Neural cell (in vitro differentiated cells): ENCODE measurements at regions not wholly inside any gene's neighbourhood (a gene's known extent, or its start where the extent isn't known, plus 50 kb on each side); places are given as distances from the start of the nearest gene placed in this dataset.
A peak's percentile ranks its signal among the peaks of the same experiment; 100 is the strongest.

Experiments used
- H2AFZ ChIP-seq: fragments of 200-600, 300-800 bp; sonication (generic), shearing (Covaris generic); 2 replicates; pipeline ENCODE4 v1.6.0; 2014; ENCODE audit warnings: low read depth, mild to moderate bottlenecking, antibody characterized with exemption, low read length, moderate library complexity
- H3F3A ChIP-seq: fragments of 200-600 bp; shearing (Covaris generic); 2 replicates; pipeline ENCODE4 v1.6.1; 2016; ENCODE audit warnings: mild to moderate bottlenecking, moderate library complexity, mixed read lengths, antibody characterized with exemption, low read length; ENCODE audit not compliant: insufficient read depth, poor library complexity, severe bottlenecking
- H3K27ac ChIP-seq: fragments of 200-600, 300-800 bp; sonication (generic), shearing (Covaris generic); 2 replicates; pipeline ENCODE4 v1.5.1; 2014; ENCODE audit warnings: mild to moderate bottlenecking, low read length, moderate library complexity
- H3K27me3 ChIP-seq: fragments of 300-800, 200-600 bp; sonication (generic), shearing (Covaris generic); 2 replicates; pipeline ENCODE4 v1.6.0; 2014; ENCODE audit warnings: mild to moderate bottlenecking, low read depth, low read length, moderate library complexity; ENCODE audit not compliant: insufficient read depth
- H3K36me3 ChIP-seq: fragments of 300-800, 200-600 bp; sonication (generic), shearing (Covaris generic); 2 replicates; pipeline ENCODE4 v1.5.1; 2014; ENCODE audit warnings: mild to moderate bottlenecking, antibody characterized with exemption, low read length, moderate library complexity; ENCODE audit not compliant: insufficient read depth
- H3K4me2 ChIP-seq: fragments of 300-800, 200-600 bp; sonication (generic), shearing (Covaris generic); 2 replicates; pipeline ENCODE4 v1.6.0; 2014; ENCODE audit warnings: mild to moderate bottlenecking, low read length
- H3K4me3 ChIP-seq: fragments of 300-800, 200-600 bp; sonication (generic), shearing (Covaris generic); 2 replicates; pipeline ENCODE4 v1.5.1; 2014; ENCODE audit warnings: mild to moderate bottlenecking, low read length, moderate library complexity
- H3K79me2 ChIP-seq: fragments of 200-600 bp; shearing (Covaris generic); replicated peaks from 2 replicates; pipeline ENCODE4 v1.6.0; 2014; ENCODE audit warnings: mild to moderate bottlenecking, low read length, moderate library complexity; ENCODE audit not compliant: insufficient read depth
- H3K9ac ChIP-seq: fragments of 300-800, 200-600 bp; sonication (generic), shearing (Covaris generic); 2 replicates; pipeline ENCODE4 v1.6.1; 2016; ENCODE audit warnings: mild to moderate bottlenecking, low read length, mixed read lengths
- H3K9me2 ChIP-seq: fragments of 200-600 bp; shearing (Covaris generic); 2 replicates; pipeline ENCODE4 v1.6.1; 2016; ENCODE audit warnings: mild to moderate bottlenecking, low read length, mixed read lengths; ENCODE audit not compliant: insufficient read depth
- H3K9me3 ChIP-seq: fragments of 200-600, 300-800 bp; sonication (generic), shearing (Covaris generic); 2 replicates; pipeline ENCODE4 v1.6.1; 2016; ENCODE audit warnings: mild to moderate bottlenecking, mixed run types, low read length, moderate library complexity, mixed read lengths
- H4K20me1 ChIP-seq: fragments of 200-600 bp; shearing (Covaris generic); 2 replicates; pipeline ENCODE4 v1.6.1; 2016; ENCODE audit warnings: mild to moderate bottlenecking, mixed run types; ENCODE audit not compliant: insufficient read depth
- CTCF ChIP-seq: fragments of 450-650 bp; IDR thresholded peaks from 2 replicates; pipeline ENCODE4 v1.5.1; 2014; ENCODE audit warnings: antibody characterized with exemption, mild to moderate bottlenecking, moderate library complexity; ENCODE audit not compliant: poor library complexity, severe bottlenecking
- EP300 ChIP-seq: fragments of 450-650 bp; conservative IDR thresholded peaks from 2 replicates; pipeline ENCODE4 v1.6.1; 2014; ENCODE audit warnings: antibody characterized with exemption, mild to moderate bottlenecking, moderate library complexity; ENCODE audit not compliant: poor library complexity, severe bottlenecking
- EZH2 ChIP-seq: fragments of 200-600, 300-800 bp; shearing (Covaris generic), sonication (generic); IDR thresholded peaks from 2 replicates; pipeline ENCODE4 v1.6.1; 2014; ENCODE audit warnings: antibody characterized with exemption, low read length, borderline replicate concordance, mild to moderate bottlenecking; ENCODE audit not compliant: insufficient read depth, poor library complexity, severe bottlenecking
- MXI1 ChIP-seq: fragments of 450-650 bp; conservative IDR thresholded peaks from 2 replicates; pipeline ENCODE4 v1.6.1; 2014; ENCODE audit warnings: antibody characterized with exemption, mild to moderate bottlenecking; ENCODE audit not compliant: poor library complexity, severe bottlenecking
- POLR2AphosphoS5 ChIP-seq: IDR thresholded peaks from 2 replicates; pipeline ENCODE4 v1.6.1; 2012
- RAD21 ChIP-seq: fragments of 450-650 bp; conservative IDR thresholded peaks from 2 replicates; pipeline ENCODE4 v1.6.1; 2014; ENCODE audit warnings: antibody characterized with exemption, mild to moderate bottlenecking, moderate library complexity
- REST ChIP-seq: IDR thresholded peaks from 2 replicates; pipeline ENCODE4 v1.6.1; 2012; ENCODE audit warnings: borderline replicate concordance
- SMC3 ChIP-seq: fragments of 450-650 bp; conservative IDR thresholded peaks from 2 replicates; pipeline ENCODE4 v1.6.1; 2014; ENCODE audit warnings: antibody characterized with exemption, mild to moderate bottlenecking, moderate library complexity; ENCODE audit not compliant: poor library complexity
- TAF1 ChIP-seq: IDR thresholded peaks from 2 replicates; pipeline ENCODE4 v1.6.1; 2012; ENCODE audit warnings: low read depth

DNA sequence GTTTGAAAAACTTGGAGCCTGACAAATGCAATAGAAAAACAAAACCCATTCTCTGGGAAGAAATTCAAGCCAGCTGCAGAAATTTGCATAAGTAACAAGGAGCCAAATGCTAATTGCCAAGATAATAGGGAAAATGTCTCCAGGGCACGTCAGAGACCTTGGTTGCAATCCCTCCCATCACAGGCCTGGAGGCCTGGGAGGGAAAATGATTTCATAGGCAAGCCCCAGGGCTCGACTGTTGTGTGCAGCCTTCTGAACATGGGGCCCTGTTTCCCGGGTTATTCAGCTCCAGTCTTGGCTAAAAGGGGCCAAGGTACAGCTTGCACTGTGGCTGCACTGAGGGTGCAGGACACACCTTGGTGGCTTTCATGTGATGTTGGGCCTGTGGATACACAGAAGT, 760.4 kb upstream of the PABPC4L start:
- H3K79me2 ChIP-seq: no peaks in the 10 kb centered on the region
- no peak overlapping the region for H3K4me3 ChIP-seq
- H3K4me2 ChIP-seq: no peak overlapping the region
- TF ChIP-seq RAD21 (no peak), EP300 (no peak), REST (no peak), EZH2 (no peak), SMC3 (no peak)
- H3K9me3 ChIP-seq: no peaks in the 10 kb centered on the region
- H3K9me2 ChIP-seq: no peaks in the 10 kb centered on the region
- H3K27me3 ChIP-seq: no peaks in the 10 kb centered on the region
- H3F3A ChIP-seq: no peaks in the 10 kb centered on the region
- H3K9ac ChIP-seq: no peak overlapping the region
- H4K20me1 ChIP-seq: no peaks in the 10 kb centered on the region
- no peaks in the 10 kb centered on the region for H3K36me3 ChIP-seq
- H3K27ac ChIP-seq: no peak overlapping the region
- no peak overlapping the region for H2AFZ ChIP-seq

- Histone ChIP-seq H2AFZ (peak overlapping the region; percentile 11), H3K79me2 (no peaks in the 10 kb centered on the region), H3K9me2 (no peaks in the 10 kb centered on the region), H3F3A (no peaks in the 10 kb centered on the region), H3K9me3 (no peaks in the 10 kb centered on the region), H3K9ac (peak overlapping the region; percentile 6), H3K36me3 (no peaks in the 10 kb centered on the region), H3K4me2 (peak overlapping the region; percentile 47), H3K27me3 (no peaks in the 10 kb centered on the region), H4K20me1 (no peaks in the 10 kb centered on the region), H3K4me3 (no peak overlapping the region), H3K27ac (peak overlapping the region; percentile 85)
- TF ChIP-seq TAF1 (no peak), EP300 (peak; percentile 99), POLR2AphosphoS5 (peak; percentile 72), RAD21 (peak; percentile 27)
Measured at GRCh38 chr4:134958862-134959261, 757.3 kb upstream of the PABPC4L start.

- Histone ChIP-seq H3K4me2 (no peak overlapping the region), H3K9me2 (no peaks in the 10 kb centered on the region), H4K20me1 (no peaks in the 10 kb centered on the region), H3K4me3 (no peak overlapping the region), H3K36me3 (no peaks in the 10 kb centered on the region), H3K9me3 (no peaks in the 10 kb centered on the region), H3K79me2 (no peaks in the 10 kb centered on the region), H2AFZ (no peak overlapping the region), H3K27ac (no peak overlapping the region), H3K9ac (no peak overlapping the region), H3K27me3 (no peaks in the 10 kb centered on the region), H3F3A (no peaks in the 10 kb centered on the region)
- TF ChIP-seq REST (no peak), EZH2 (no peak), CTCF (no peak), POLR2AphosphoS5 (no peak), EP300 (no peak), TAF1 (no peak), RAD21 (no peak), MXI1 (no peak), SMC3 (no peak)
Measured at GRCh38 chr4:134955059-134955458, 753.5 kb upstream of the PABPC4L start.
